BLaER1 (cell line): ENCODE measurements at regions not wholly inside any gene's neighbourhood (a gene's known extent, or its start where the extent isn't known, plus 50 kb on each side); places are given as distances from the start of the nearest gene placed in this dataset.

Source experiments
- H3K27ac ChIP-seq: shearing (Covaris generic); formaldehyde crosslinking; 2 replicates; pipeline ENCODE4 v1.8.1; 2022
- H3K27me3 ChIP-seq: shearing (Covaris generic); formaldehyde crosslinking; 2 replicates; pipeline ENCODE4 v1.8.1; 2022
- H3K36me3 ChIP-seq: shearing (Covaris generic); formaldehyde crosslinking; 2 replicates; pipeline ENCODE4 v1.8.1; 2022
- H3K4me1 ChIP-seq: shearing (Covaris generic); formaldehyde crosslinking; 2 replicates; pipeline ENCODE4 v1.8.1; 2022
- H3K4me2 ChIP-seq: shearing (Covaris generic); formaldehyde crosslinking; 2 replicates; pipeline ENCODE4 v1.8.1; 2022
- H3K4me3 ChIP-seq: shearing (Covaris generic); formaldehyde crosslinking; 2 replicates; pipeline ENCODE4 v1.8.1; 2022
- H3K9ac ChIP-seq: shearing (Covaris generic); formaldehyde crosslinking; 2 replicates; pipeline ENCODE4 v1.8.1; 2022
- H3K9me3 ChIP-seq: shearing (Covaris generic); formaldehyde crosslinking; 2 replicates; pipeline ENCODE4 v1.8.1; 2022
- H4K20me1 ChIP-seq: shearing (Covaris generic); formaldehyde crosslinking; 2 replicates; pipeline ENCODE4 v1.8.1; 2022
- Cebpa-rat ChIP-seq: shearing (Covaris generic); IDR thresholded peaks from 2 replicates; pipeline ENCODE4 v1.8.1; 2022

DNA sequence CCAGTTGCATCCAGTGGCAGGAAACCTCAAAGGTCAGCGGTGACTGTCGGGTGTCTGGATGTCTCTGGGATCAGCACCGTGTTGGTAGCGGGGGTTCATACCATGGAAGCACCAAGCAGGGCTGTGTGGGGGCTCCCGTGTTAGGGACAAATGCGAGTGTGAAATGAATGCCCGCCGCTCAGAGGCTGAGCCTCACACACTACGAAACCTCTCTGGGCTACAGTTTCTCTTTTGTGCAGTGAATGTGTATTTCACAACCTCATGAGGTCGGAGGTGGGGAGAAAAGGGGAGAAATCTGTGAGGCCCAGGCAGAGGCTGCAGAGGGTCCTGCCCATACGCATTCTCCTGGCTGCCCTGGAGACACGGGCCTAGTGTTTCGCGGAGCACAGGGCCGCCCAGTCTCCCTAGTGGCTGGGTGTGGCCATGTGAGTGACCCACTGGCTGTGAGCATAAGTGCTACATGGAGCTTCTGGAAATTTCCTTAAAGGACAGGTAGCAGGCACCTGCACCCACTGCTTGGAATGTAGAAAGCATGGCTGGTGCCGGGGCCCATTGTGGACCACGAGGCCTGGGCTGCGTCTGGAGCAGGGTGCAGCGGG is 138.0 kb upstream of the GLI2 start:
- H3K4me3 ChIP-seq = no peak overlapping the region
- peak overlapping the region; percentile 59 for H3K4me2 ChIP-seq
- H3K9ac ChIP-seq = 0 out of 2 replicates have a peak overlapping the region, but pooled peaks have one; percentile 60
- no peaks in the 10 kb centered on the region for H3K36me3 ChIP-seq
- TF ChIP-seq Cebpa-rat = no peak
- no peaks in the 10 kb centered on the region for H3K27me3 ChIP-seq
- peak overlapping the region; percentile 66 for H3K27ac ChIP-seq
- peaks cover 47% of the 10 kb centered on the region for H3K4me1 ChIP-seq
- H3K9me3 ChIP-seq = no peaks in the 10 kb centered on the region
- H4K20me1 ChIP-seq = no peaks in the 10 kb centered on the region

DNA sequence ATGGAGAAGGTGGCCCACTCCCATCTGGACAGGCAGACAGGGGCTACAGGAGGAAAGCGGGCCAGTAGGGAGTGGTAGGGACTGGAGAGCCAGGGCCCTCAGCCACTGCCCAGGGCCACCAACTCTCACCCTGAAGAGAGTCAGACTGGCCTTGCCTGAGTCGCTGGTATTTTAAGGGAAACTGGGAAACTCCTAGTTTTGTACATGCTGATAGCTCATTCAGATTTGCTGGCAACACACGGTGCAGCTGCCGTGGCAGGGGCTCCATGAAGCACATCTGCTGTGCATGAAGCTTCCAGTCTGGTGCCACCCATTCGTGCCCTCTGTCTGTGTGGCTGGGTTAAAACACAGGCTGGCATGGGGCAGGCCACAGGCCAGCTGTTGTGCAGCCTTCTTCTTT is 137.3 kb upstream of the GLI2 start:
- peaks cover 47% of the 10 kb centered on the region for H3K4me1 ChIP-seq
- H3K9me3 ChIP-seq = no peaks in the 10 kb centered on the region
- no peak for TF ChIP-seq Cebpa-rat
- no peaks in the 10 kb centered on the region for H4K20me1 ChIP-seq
- peak overlapping the region; percentile 59; the same call in 1 of the 2 replicates for H3K4me2 ChIP-seq
- no peaks in the 10 kb centered on the region for H3K36me3 ChIP-seq
- H3K27me3 ChIP-seq = no peaks in the 10 kb centered on the region
- no peak overlapping the region for H3K4me3 ChIP-seq
- no peak overlapping the region for H3K9ac ChIP-seq
- peak overlapping the region; percentile 10; the same call in 1 of the 2 replicates for H3K27ac ChIP-seq

DNA sequence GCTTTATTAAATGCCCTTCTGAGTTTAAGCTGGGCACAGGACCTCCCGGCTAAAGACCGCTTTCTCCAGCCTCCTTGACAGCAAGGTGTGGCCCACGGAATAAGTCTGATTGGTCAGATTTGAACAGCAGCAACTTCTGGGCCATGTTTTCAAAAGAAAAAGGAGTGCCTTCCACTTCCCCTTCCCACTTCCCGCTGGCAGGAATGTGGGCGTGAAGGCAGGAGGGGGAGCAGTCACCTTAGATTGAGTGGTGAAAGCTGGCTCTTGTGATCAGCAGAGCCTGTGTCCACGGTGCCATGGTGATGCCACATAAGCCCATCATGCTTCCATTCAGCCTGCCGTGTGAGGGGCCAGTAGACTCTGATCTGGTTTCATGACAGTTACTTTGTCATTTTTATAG is 136.6 kb upstream of the GLI2 start:
- peaks cover 47% of the 10 kb centered on the region for H3K4me1 ChIP-seq
- H4K20me1 ChIP-seq = no peaks in the 10 kb centered on the region
- no peak overlapping the region for H3K4me2 ChIP-seq
- H3K9me3 ChIP-seq = no peaks in the 10 kb centered on the region
- no peaks in the 10 kb centered on the region for H3K36me3 ChIP-seq
- TF ChIP-seq Cebpa-rat = no peak
- no peak overlapping the region for H3K4me3 ChIP-seq
- H3K9ac ChIP-seq = no peak overlapping the region
- H3K27me3 ChIP-seq = no peaks in the 10 kb centered on the region
- no peak overlapping the region for H3K27ac ChIP-seq

DNA sequence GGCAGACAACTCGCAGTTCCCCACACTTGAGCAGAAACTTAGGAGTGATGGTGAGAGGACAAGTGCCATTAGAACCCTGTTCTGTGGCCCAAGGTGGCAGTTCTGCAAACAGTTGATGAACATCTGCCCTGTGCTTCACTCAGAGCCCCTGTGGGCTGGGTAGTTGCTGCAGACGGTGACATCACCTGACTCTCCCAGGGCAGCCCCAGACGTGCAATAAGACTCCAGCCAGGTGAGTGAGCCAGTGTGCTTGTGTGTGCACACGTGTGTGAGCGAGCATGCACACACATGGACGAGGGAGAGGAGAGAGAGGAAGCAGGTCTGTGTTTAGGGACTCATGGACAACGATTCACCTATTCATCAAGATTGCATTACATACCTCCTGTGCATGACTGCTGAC is 136.0 kb upstream of the GLI2 start:
- no peak overlapping the region for H3K4me2 ChIP-seq
- H3K9me3 ChIP-seq = no peaks in the 10 kb centered on the region
- H4K20me1 ChIP-seq = no peaks in the 10 kb centered on the region
- peaks cover 47% of the 10 kb centered on the region for H3K4me1 ChIP-seq
- no peaks in the 10 kb centered on the region for H3K36me3 ChIP-seq
- H3K27ac ChIP-seq = no peak overlapping the region
- TF ChIP-seq Cebpa-rat = no peak
- H3K4me3 ChIP-seq = no peak overlapping the region
- H3K9ac ChIP-seq = no peak overlapping the region
- H3K27me3 ChIP-seq = no peaks in the 10 kb centered on the region

DNA sequence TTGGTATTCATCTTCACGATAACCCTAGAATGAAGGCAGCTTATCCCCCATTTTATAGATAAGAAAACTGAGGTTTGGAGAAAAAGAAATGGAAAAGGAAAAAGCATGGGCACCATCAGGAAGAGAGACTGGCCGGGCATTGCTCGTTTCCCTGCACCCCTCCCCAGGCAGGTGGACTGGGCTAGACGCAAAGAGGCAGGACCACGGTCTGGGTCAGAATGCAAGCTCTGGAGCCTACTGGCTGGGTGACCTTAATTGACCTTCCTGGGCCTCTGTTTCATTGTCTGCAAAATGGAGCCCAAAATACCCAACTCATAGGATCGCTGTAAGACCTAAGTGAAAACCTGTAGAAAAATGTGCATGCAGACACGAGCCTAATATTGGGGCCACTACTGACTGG is 135.3 kb upstream of the GLI2 start:
- no peak overlapping the region for H3K27ac ChIP-seq
- peaks cover 48% of the 10 kb centered on the region for H3K4me1 ChIP-seq
- H3K9ac ChIP-seq = no peak overlapping the region

DNA sequence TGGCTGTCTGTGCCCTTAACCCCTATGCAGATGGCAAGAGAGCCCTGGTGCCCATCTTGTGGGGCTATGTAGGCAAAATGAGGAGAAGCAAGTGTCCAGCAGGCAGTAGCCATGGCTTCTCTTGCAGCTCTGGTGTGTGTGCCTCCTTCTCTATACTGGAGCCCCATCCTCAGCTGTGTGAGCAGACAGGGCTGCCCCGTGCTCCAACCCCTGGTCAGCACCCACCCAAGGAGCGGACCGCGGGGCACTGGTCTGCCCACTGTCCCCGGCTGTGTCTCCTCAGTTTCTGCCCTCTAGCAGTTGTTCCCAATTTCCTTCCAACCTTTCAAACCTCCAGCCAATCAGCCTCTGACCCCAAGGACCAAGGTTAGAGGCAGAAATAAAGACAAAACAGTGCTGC is 134.9 kb upstream of the GLI2 start:
- H3K27me3 ChIP-seq = no peaks in the 10 kb centered on the region
- H3K27ac ChIP-seq = no peak overlapping the region
- no peak for TF ChIP-seq Cebpa-rat

More for the DNA sequence above, 135.3 kb upstream of the GLI2 start:
- no peaks in the 10 kb centered on the region for H4K20me1 ChIP-seq
- H3K27me3 ChIP-seq = no peaks in the 10 kb centered on the region
- no peak for TF ChIP-seq Cebpa-rat
- H3K4me3 ChIP-seq = no peak overlapping the region
- H3K4me2 ChIP-seq = no peak overlapping the region
- H3K9me3 ChIP-seq = no peaks in the 10 kb centered on the region
- no peaks in the 10 kb centered on the region for H3K36me3 ChIP-seq

DNA sequence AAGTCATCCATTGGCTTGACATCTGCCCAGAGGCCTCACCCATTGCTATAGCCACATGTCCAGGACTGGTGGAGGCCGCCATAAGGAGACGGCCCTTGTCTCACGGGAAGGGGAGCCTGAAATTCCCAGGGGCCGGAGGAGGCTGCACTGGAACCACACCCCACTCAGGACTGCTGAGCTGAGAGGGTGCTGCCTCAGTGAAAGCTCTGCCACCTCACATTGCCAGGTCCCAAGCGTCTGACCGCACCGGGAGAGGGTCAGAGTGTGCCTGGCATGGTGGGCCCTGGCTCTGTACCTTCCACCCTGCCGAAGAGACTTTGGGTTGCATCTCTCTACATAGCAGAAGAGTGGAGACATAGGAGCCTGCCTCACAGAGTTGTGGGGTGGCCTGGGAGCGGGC is 134.1 kb upstream of the GLI2 start:
- H3K4me2 ChIP-seq = peak overlapping the region; percentile 37; the same call in 1 of the 2 replicates
- no peaks in the 10 kb centered on the region for H3K27me3 ChIP-seq
- no peaks in the 10 kb centered on the region for H4K20me1 ChIP-seq
- H3K27ac ChIP-seq = no peak overlapping the region
- H3K4me1 ChIP-seq = peaks cover 48% of the 10 kb centered on the region
- TF ChIP-seq Cebpa-rat = no peak
- H3K9me3 ChIP-seq = no peaks in the 10 kb centered on the region
- no peak overlapping the region for H3K4me3 ChIP-seq
- no peak overlapping the region for H3K9ac ChIP-seq
- H3K36me3 ChIP-seq = no peaks in the 10 kb centered on the region

More for the DNA sequence above, 134.9 kb upstream of the GLI2 start:
- no peak overlapping the region for H3K4me2 ChIP-seq
- H3K4me1 ChIP-seq = peaks cover 48% of the 10 kb centered on the region
- no peaks in the 10 kb centered on the region for H3K36me3 ChIP-seq
- H3K9ac ChIP-seq = no peak overlapping the region
- no peaks in the 10 kb centered on the region for H3K9me3 ChIP-seq
- no peaks in the 10 kb centered on the region for H4K20me1 ChIP-seq
- no peak overlapping the region for H3K4me3 ChIP-seq

DNA sequence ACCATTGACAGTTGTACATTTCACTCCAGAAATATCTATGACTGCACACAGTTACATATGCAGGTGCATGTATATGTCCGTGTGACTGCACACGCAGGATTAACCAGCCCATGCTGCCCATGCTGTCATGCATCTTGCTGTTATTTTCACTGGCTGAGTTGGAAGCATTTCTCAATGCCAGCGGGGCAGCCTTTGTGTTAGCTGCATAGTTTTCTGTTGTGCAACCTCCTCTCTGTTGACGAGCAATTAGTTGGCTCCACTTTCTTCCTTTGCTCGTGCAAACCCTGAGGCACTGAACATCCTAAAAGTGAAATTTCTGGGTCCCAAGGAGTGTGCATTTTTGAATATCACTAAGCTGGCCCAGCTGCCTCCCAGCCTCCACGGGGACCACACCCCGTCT is 133.4 kb upstream of the GLI2 start:
- Histone ChIP-seq H3K4me1 (peaks cover 48% of the 10 kb centered on the region), H3K27me3 (no peaks in the 10 kb centered on the region), H4K20me1 (no peaks in the 10 kb centered on the region)

DNA sequence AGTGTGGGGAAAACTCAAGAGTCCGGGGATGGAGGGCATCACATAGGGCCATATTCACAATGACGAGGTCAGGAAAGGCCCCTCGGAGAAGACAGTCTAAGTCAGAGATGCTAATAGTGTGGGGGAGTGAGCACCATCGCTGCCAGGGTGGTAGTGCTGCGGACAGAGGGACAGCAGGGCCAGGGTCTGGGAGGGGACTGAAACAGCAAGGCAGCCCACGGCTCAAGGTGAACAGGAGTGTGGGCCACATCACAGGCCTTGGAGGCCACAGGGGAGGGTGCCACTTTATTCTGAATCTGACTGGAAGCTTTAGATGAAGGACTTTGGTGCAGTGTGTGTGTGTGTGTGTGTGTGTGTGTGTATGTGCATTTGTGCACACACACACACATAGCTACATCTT is 130.9 kb upstream of the GLI2 start:
- Histone ChIP-seq H3K36me3 (no peaks in the 10 kb centered on the region), H3K4me1 (peaks cover 42% of the 10 kb centered on the region), H3K9me3 (no peaks in the 10 kb centered on the region), H4K20me1 (no peaks in the 10 kb centered on the region), H3K9ac (no peak overlapping the region), H3K4me2 (no peak overlapping the region), H3K27me3 (no peaks in the 10 kb centered on the region), H3K27ac (no peak overlapping the region), H3K4me3 (no peak overlapping the region)
- no peak for TF ChIP-seq Cebpa-rat

More for the DNA sequence above, 133.4 kb upstream of the GLI2 start:
- no peaks in the 10 kb centered on the region for H3K9me3 ChIP-seq
- no peak for TF ChIP-seq Cebpa-rat
- H3K4me3 ChIP-seq = no peak overlapping the region
- no peak overlapping the region for H3K27ac ChIP-seq
- H3K36me3 ChIP-seq = no peaks in the 10 kb centered on the region
- peak overlapping the region; percentile 37 for H3K4me2 ChIP-seq
- no peak overlapping the region for H3K9ac ChIP-seq

DNA sequence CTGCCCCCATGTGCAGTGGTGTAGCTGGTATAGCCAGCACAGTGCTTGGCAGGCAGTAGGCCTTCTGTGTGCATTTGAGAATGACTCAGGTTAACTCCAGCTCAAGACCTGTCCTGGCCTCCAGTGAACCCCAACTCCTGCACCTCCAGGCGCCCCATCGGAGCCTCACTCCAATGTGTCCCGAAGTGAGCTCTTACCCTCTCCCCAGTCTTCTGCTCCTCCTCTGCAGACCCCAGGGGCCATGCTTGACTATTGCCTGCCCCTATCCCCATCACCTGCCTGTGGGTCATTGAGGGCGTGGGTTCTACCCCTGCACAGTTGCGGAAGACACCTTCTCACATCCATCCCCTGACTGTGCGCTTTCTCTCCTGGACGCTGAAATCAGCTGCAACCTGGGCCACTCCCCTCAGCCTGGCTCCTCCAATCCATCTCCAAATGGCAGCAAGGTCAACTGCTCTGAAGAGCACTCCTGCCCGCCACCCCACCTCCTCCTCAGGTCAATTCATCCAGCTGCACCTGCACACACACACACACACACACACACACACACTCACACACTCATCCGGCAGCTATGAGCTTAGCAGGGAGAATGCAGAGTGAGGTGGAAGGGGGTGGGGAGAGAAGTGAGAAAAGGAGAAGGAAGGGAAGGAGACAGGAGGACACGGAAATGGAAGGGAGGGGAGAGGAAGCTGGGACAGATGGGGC is 130.3 kb upstream of the GLI2 start:
- Histone ChIP-seq H3K36me3 (no peaks in the 10 kb centered on the region), H3K9ac (no peak overlapping the region)
- TF ChIP-seq Cebpa-rat = no peak

More for the DNA sequence above, 130.3 kb upstream of the GLI2 start:
- Histone ChIP-seq H3K4me3 (no peak overlapping the region), H4K20me1 (no peaks in the 10 kb centered on the region), H3K27ac (peak overlapping the region; percentile 65), H3K9me3 (no peaks in the 10 kb centered on the region), H3K27me3 (no peaks in the 10 kb centered on the region), H3K4me1 (peaks cover 48% of the 10 kb centered on the region), H3K4me2 (peak overlapping the region; percentile 74)
